CD4-positive, alpha-beta T cell treated with Interleukin-17A for 1 hour (primary cell): ENCODE measurements at regions not wholly inside any gene's neighbourhood (a gene's known extent, or its start where the extent isn't known, plus 50 kb on each side); places are given as distances from the start of the nearest gene placed in this dataset.
"Not testable (repeated sequence)": the region's sequence is repeated elsewhere in the genome, so short reads cannot be mapped to it uniquely, and the experiment has no call there.

Source experiments
- DNase-seq: peaks from one replicate; pipeline ENCODE4 v3.0.0-alpha.2; 2020

- DNase-seq: not testable (repeated sequence)
These were observed 135.6 kb upstream of the MVB12B start for GRCh38 chr9:126190994-126191393.

GRCh38 chr9:126198854-126199253 is 127.8 kb upstream of the MVB12B start:
- DNase-seq: no peak

- DNase-seq: no peak
These were observed 123.3 kb upstream of the MVB12B start for GRCh38 chr9:126203313-126203712.

DNA sequence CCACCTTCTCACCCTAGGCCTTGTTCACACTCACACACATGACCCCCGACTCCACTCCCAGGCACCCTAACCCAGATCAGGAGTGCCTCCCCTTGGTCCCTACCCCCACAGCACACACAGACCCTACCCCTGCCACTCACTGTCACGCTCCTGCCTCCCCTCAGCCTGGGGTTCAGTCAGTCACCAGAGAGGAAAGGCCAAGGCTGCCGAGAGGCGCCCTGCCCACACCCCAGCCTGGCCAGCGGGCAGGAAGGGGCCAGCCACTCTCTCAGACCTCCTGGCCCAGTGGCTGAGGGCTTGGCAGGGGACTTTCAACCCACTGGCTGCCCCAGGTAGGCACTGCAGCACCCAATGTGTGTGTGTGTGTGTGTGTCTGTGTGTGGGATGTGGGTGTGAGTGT is 122.4 kb upstream of the MVB12B start:
- DNase-seq: no peak

DNA sequence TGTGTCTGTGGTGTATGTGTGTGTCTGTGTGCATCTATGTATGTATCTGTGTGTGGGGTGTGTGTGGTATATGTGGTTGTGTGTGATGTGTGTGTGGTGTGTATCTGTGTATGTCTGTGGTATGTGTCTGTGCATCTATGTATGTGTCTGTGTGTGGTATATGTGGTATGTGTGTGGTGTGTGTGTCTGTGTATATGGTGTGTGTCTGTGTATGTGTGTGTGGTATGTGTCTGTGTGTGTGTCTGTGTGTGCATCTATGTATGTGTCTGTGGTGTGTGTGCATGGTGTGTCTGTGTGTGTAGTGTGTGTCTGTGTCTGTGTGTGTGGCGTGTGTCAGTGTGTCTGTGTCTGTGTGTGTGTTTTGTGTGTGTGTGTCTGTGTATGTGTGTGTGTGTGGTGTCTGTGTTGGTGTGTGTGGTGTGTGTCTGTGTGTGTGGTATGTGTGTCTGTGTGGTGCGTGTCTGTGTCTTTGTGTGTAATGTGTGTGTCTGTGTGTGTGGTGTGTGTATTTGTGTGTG is 121.9 kb upstream of the MVB12B start:
- no peak for DNase-seq

- no peak for DNase-seq
These were observed 121.4 kb upstream of the MVB12B start for GRCh38 chr9:126205265-126205664.

DNA sequence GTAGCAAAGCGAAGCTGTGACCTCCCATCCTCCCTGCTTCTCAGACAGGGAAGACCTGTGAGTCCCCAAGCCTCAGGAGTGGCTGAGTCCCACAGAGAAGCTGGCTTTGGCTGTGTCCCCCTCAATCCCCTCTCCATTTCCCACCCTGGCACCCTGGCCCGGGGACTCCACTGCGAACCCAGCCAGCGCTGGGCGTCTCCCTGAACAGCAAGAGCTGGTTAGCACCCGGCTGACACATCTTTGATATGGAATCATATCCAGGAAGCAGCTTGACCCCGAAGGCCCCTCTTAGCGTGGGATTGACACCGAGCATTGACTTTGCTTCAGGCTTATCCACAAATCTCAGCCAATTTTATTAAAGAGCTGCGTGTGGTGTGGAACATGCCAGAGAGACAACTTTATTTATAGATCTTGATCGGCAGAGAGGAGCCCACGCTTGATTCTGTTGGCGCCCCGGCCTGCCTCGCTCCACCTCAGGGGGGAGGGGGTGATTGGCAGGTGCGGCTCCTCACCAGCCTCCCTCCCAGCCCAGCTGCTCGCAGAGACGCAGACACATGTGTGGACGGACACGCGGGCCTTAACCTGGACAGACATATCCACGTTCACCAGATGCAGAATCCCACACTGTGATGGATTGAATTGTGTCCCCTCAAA is 120.7 kb upstream of the MVB12B start:
- no peak for DNase-seq

DNA sequence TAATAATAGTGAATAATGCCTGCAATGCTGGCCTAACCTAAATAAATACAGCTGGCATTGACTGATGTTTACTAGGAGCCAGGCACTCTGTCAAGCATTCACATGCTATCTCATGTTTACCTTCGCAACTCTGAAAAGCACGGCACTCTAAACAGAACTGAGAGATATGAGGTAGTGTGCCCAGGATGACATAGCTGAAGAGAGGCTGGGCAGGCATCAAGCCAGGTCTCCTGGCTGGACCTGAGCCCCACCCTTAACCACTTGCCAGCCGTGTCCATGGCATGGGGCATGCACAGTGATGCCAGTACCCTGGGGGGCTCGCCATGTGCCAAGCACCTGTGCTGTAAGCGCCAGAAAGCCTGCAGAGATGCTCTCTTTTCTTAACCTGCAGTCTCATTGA is 119.4 kb upstream of the MVB12B start:
- no peak for DNase-seq

DNA sequence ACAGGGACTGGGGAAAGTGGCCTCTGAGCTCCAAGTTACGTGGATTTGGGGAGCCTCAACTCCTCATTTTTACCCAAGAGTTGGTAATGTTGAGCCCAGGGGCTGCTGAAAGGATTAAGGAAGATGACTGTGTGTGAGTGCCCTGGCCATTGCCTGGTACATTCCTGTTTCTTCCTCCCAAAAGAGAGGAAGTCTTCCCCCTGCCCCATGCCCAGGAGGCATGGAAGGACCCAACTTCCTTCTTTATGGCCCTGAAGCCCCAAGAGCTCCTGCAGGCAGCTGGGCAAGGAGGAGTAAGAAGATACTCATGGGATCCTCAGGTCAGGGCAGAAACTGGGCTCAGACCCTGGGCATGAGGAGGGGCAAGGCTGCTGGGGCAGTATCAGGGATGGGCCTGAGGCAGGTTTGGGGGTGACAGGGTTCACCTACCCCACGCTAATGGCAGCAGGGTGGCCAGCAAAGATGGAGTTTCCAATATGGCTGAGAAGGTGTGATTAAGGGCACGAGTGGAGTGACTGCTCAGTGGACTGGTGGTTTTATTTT is 118.3 kb upstream of the MVB12B start:
- no peak for DNase-seq

GRCh38 chr9:126211441-126212074 is 115.1 kb upstream of the MVB12B start:
- no peak for DNase-seq

DNA sequence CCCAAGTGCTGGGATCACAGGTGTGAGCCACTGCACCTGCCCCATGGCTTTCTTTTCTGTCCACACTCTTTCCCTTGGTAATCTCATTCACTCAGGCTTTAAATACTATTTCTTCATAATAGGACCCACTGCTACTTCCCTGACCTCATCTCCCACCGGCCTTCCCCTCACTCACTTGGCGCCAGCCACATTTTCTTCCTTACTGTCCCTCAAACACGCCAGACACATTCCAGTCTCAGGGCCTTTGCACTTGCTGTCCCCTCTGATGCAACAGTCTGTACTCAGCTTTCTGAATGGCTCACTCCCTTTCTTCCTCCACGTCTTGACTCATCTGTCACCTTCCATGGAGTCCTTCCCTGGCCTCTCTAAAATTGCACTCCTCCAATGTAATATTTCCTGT is 111.1 kb upstream of the MVB12B start:
- no peak for DNase-seq

DNA sequence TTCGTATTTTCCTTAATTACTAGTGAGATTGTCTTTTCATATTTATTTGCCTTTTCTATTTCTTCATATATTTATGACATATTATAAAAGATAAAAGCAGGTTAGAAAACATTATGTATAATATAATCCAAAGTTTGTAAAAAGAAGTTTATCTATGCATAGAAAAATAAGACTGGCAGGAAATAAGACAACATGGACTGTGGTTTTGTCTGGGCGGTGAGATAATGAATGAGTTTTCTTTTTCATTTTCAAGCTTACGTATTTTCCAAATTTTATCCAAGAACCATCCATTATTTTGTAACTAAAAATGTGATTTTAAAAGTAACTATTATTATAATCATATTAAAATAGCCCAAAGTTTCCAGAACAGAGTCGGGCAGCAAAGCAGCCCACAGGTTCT is 109.8 kb upstream of the MVB12B start:
- DNase-seq: no peak

GRCh38 chr9:126217250-126217653 is 109.4 kb upstream of the MVB12B start:
- DNase-seq: no peak

GRCh38 chr9:126217797-126218196 is 108.8 kb upstream of the MVB12B start:
- no peak for DNase-seq

- no peak for DNase-seq
These were observed 108.1 kb upstream of the MVB12B start for GRCh38 chr9:126218359-126219125.

GRCh38 chr9:126219166-126219565 is 107.5 kb upstream of the MVB12B start:
- no peak for DNase-seq

- DNase-seq: no peak
These were observed 107.0 kb upstream of the MVB12B start for GRCh38 chr9:126219648-126220063.

- no peak for DNase-seq
These were observed 105.1 kb upstream of the MVB12B start for GRCh38 chr9:126221480-126221879.

DNA sequence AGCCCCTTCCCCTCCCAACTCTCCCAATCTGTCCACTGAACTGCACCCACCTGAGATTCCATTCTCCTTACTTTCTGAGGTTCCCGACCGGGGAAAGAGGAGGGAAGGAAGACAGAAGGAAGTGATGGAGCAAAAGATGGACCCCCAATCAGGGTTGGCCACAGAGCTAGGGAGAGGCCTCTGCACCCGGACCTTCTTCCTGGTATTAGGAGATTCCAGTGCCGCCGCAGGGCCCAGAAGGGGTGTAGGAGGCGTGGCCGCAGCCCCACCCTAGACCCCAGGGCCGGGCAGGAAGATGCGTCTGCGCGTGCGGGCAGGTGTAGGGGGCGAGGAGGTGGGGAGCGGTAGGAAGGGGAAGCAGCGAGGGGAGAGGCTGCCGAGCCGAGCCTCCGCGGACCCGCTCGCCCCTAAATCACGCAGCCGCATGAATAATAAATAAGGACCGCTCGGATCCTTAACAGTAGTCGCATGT is 104.2 kb upstream of the MVB12B start:
- DNase-seq: no peak

DNA sequence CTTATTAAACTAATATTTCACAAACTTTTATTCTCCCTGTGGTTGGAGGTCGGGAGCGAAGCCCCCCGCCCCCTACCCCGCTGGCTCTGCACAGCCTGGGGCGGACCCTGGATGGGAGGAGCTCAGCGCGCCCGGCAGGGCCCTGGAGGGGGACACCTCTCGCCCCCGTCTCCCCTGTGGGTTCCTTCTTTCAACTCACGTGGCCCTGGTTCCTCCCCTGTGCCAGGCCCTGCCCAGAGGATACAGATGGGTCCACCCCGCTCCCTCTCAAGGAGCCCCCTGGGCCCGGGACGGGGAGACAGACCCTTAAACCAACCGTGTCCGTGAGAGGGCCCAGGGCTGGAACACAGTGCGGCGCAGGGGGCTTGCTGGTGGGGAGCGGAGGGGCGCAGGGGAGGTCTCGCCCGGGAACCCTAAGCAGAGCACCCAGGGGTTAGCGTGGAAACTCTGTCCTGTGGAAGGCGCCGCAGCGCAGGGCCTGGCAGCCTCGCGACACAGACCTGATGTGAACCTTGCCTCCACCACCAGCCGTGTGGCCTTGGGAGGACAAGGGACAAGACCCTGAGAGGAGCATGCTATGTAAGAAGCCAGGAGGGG is 103.7 kb upstream of the MVB12B start:
- no peak for DNase-seq

GRCh38 chr9:126223798-126224531 is 102.7 kb upstream of the MVB12B start:
- no peak for DNase-seq
